Muscle layer of colon (tissue), 2 donors: ENCODE measurements at regions not wholly inside any gene's neighbourhood (a gene's known extent, or its start where the extent isn't known, plus 50 kb on each side); places are given as distances from the start of the nearest gene placed in this dataset.
"Not testable (repeated sequence)": the region's sequence is repeated elsewhere in the genome, so short reads cannot be mapped to it uniquely, and the experiment has no call there.

ENCODE experiments used
- H3K27ac ChIP-seq: one replicate; pipeline ENCODE4 v1.7.0; 2013; ENCODE audit warnings: low read depth, mild to moderate bottlenecking, low read length, moderate library complexity
- H3K27me3 ChIP-seq, 2 donors: one replicate each; pipeline ENCODE4 v1.7.0; 2013; ENCODE audit warnings: low read length in 2 of 2, mild to moderate bottlenecking in 2 of 2; ENCODE audit not compliant: insufficient read depth in 2 of 2, control insufficient read depth in 1 of 2
- H3K36me3 ChIP-seq: one replicate; pipeline ENCODE4 v1.7.0; 2013; ENCODE audit warnings: mild to moderate bottlenecking, low read length; ENCODE audit not compliant: insufficient read depth
- H3K4me1 ChIP-seq: one replicate; pipeline ENCODE4 v1.7.0; 2013; ENCODE audit warnings: mild to moderate bottlenecking, low read length; ENCODE audit not compliant: insufficient read depth
- H3K4me3 ChIP-seq, 2 donors: one replicate each; pipeline ENCODE4 v1.7.0; 2013; ENCODE audit warnings: low read length in 2 of 2, low read depth in 1 of 2, mild to moderate bottlenecking in 1 of 2, moderate library complexity in 1 of 2
- H3K9ac ChIP-seq: one replicate; pipeline ENCODE4 v1.7.0; 2013; ENCODE audit warnings: low read length
- H3K9me3 ChIP-seq: one replicate; pipeline ENCODE4 v1.7.0; 2013; ENCODE audit warnings: mild to moderate bottlenecking, low read length
- donor health status: abdominal sarcoma.
- donor health status: Adenocarcinoma of cecum.

GRCh38 chr10:130714742-130715467, 578.7 kb downstream of the GLRX3 start:
- Histone ChIP-seq H3K27me3 (no peaks in the 10 kb centered on the region), H3K4me1 (no peaks in the 10 kb centered on the region), H3K9ac (no peak overlapping the region), H3K27ac (no peak overlapping the region), H3K36me3 (no peaks in the 10 kb centered on the region), H3K4me3 (no peak overlapping the region), H3K9me3 (no peaks in the 10 kb centered on the region)

DNA sequence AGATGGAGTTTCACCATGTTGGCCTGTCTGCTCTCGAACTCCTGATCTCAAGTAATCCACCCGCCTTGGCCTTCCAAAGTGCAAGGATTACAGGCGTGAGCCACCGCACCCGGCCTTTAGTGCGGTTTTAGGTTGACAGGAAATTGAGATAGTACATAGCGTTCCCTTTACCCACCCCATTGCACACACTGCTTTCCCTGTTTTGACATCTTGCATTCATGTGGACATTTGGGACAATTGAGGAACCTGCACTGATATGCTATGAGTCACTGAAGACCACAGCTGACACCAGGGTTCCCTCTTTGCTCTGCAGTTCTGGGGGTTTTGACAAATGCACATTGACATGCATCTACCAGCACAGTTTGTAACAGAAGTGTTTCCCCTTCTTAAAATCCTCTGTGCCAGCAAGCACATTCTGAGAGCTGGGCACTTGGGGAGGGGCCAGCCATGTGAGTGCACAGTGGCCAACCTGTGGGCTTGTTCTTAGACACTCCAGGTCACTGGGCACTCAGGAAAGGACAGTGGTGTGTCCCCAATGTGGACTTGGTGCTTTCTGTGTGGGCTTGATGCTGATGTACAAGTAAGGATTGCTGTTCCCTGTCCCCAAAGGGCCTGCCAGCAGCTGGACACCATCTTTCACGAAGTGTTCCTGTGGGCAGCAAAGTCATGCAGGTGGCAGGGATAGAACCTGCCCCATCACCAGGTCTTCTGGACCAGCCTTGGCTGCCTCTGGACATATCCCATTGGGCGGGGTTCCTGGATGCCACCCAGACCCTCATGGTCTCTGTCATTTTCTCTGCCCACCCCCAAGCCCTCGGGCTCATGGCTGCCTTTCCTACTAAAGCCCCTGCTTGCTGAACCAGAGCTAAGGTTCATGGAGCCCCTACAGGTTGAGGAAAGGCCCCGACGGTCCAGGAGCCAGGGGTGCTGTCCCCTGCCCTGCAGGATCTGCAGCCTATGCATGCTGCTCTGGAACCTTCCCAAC, 579.8 kb downstream of the GLRX3 start:
- Histone ChIP-seq H3K4me3 (no peak overlapping the region), H3K27ac (no peak overlapping the region), H3K9ac (no peak overlapping the region), H3K36me3 (no peaks in the 10 kb centered on the region), H3K9me3 (no peaks in the 10 kb centered on the region), H3K27me3 (no peaks in the 10 kb centered on the region), H3K4me1 (no peaks in the 10 kb centered on the region)

- H3K27me3 ChIP-seq, result no peaks in the 10 kb centered on the region
- H3K27ac ChIP-seq, result no peak overlapping the region
- H3K36me3 ChIP-seq, result no peaks in the 10 kb centered on the region
- H3K9me3 ChIP-seq, result no peaks in the 10 kb centered on the region
- no peak overlapping the region for H3K4me3 ChIP-seq
- H3K9ac ChIP-seq, result no peak overlapping the region
- H3K4me1 ChIP-seq, result no peaks in the 10 kb centered on the region
Measured at GRCh38 chr10:130717083-130717482, 580.9 kb downstream of the GLRX3 start.

DNA sequence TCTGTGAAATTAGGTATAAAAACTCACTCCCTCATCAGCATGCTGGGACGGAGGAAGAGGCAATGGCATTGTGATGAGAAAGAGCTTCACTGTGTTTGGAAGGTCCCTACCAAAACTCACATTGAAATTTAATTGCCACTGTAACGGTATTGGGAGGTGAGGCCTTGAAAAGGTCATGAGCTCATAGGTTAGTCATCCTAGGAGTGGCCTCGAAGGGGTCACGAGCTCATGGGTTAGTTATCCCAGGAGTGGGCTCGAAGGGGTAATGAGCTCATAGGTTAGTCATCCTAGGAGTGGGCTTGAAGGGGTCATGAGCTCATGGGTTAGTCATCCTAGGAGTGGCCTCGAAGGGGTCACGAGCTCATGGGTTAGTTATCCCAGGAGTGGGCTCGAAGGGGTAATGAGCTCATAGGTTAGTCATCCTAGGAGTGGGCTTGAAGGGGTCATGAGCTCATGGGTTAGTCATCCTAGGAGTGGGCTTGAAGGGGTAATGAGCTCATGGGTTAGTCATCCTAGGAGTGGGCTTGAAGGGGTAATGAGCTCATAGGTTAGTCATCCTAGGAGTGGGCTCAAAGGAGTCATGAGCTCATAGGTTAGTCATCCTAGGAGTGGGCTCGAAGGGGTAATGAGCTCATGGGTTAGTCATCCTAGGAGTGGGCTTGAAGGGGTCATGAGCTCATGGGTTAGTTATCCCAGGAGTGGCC, 582.7 kb downstream of the GLRX3 start:
- H3K27me3 ChIP-seq, H3K9me3 ChIP-seq, H3K4me1 ChIP-seq, H3K9ac ChIP-seq, H3K4me3 ChIP-seq, H3K36me3 ChIP-seq, H3K27ac ChIP-seq: not testable (repeated sequence)

DNA sequence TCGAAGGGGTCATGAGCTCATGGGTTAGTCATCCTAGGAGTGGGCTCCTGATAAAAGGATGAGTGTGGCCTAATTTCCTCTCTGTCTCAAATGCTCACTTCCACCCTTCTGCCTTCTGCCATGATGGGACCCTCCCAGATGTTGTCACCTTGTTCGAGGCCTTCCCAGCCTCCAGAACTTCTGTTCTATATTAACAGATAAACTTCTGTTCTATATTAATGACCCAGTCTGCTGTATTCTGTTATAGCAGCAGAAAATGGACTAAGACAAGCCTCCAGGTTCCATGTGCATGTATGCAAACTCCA, 583.2 kb downstream of the GLRX3 start:
- H3K27me3 ChIP-seq, result no peaks in the 10 kb centered on the region
- no peak overlapping the region for H3K4me3 ChIP-seq
- H3K4me1 ChIP-seq, result no peaks in the 10 kb centered on the region
- H3K9me3 ChIP-seq, result no peaks in the 10 kb centered on the region
- H3K9ac ChIP-seq, result no peak overlapping the region
- no peaks in the 10 kb centered on the region for H3K36me3 ChIP-seq
- H3K27ac ChIP-seq, result no peak overlapping the region

- Histone ChIP-seq H3K4me3 (no peak overlapping the region), H3K9me3 (no peaks in the 10 kb centered on the region), H3K36me3 (no peaks in the 10 kb centered on the region), H3K27ac (no peak overlapping the region), H3K4me1 (no peaks in the 10 kb centered on the region), H3K9ac (no peak overlapping the region), H3K27me3 (no peaks in the 10 kb centered on the region)
Measured at GRCh38 chr10:130720235-130720634, 584.0 kb downstream of the GLRX3 start.

DNA sequence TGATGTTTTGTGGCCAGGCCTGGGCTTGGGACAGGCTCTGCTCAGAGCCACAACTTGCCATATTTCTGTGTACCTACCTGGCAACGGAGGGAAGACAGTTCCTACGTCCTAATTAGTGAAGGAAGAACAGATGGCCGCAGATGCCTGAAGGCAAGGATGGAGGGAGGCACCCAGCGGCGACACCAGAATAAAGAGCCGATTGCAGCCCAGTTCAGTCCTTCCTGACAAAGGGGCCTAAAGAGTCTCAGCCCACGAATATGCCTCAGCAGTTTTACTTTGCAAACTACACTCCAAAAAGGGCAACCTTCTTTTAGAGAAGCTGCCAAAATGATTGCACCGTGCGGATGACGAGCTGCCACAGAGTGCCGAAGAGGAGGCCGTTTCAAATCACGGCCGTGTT, 585.8 kb downstream of the GLRX3 start:
- no peak overlapping the region for H3K27ac ChIP-seq
- no peak overlapping the region for H3K9ac ChIP-seq
- no peaks in the 10 kb centered on the region for H3K9me3 ChIP-seq
- H3K27me3 ChIP-seq, result no peaks in the 10 kb centered on the region
- no peak overlapping the region for H3K4me3 ChIP-seq
- H3K4me1 ChIP-seq, result no peaks in the 10 kb centered on the region
- H3K36me3 ChIP-seq, result no peaks in the 10 kb centered on the region

DNA sequence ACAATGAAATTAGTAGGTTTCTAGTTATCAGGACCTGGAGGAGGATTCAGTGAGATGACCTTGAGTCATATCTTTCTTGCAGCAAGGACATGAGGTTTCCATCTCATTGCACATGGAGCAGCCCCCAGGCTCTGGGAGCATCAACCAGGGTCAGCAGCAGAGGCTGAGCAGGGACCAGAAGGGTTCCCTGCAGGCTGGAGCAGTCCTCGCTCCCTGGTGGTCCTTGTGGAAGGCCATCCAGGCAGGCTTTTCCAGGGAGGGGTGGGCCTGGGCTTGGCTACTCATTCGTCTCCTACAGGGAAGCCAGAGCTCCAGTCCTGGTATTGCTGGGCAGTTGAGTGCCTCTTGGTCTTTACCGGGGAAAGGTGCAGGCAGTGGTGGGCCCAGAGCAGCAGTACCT, 587.5 kb downstream of the GLRX3 start:
- no peak overlapping the region for H3K9ac ChIP-seq
- no peaks in the 10 kb centered on the region for H3K9me3 ChIP-seq
- no peaks in the 10 kb centered on the region for H3K27me3 ChIP-seq
- H3K4me1 ChIP-seq, result no peaks in the 10 kb centered on the region
- H3K27ac ChIP-seq, result no peak overlapping the region
- no peaks in the 10 kb centered on the region for H3K36me3 ChIP-seq
- no peak overlapping the region for H3K4me3 ChIP-seq

- Histone ChIP-seq H3K4me1 (no peaks in the 10 kb centered on the region), H3K27me3 (no peaks in the 10 kb centered on the region), H3K9me3 (no peaks in the 10 kb centered on the region), H3K36me3 (no peaks in the 10 kb centered on the region), H3K9ac (no peak overlapping the region), H3K27ac (no peak overlapping the region), H3K4me3 (no peak overlapping the region)
Measured at GRCh38 chr10:130725474-130725970, 586.0 kb downstream of the TCERG1L start.

DNA sequence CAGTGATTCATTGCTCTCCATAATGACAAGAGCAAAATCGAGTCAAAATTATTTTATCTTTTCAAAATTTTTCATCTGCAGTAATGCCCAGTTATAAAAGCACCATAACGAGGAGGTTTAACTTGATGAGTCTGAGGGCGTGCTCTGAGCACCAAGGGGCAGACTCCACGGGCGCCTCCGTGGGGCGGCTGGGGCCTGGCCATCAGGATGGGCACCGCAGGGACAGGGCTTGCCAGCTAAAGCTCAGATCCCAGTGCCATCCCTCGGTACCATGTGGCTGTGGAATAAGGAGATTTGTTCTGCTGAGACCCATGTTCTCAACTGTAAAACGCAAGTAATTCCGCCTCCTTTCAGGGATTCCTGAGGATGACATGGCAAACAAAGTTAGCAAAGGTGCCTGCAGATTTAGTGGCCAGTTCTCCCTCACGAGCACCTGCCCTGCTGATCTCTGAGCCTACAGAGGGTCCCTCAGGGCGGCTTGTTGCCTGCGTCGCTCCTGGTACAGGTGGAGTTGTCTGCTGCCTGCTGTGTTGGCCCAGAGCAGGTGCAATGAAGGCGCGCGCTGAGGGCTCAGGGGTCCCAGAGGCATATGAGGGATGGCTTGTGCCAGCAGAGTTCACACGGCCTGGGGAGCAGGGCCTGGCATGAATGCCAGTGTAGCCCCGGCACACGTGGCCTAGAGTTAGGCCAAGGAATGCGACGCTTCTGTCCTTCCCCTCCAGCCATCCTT, 584.4 kb downstream of the TCERG1L start:
- Histone ChIP-seq H3K36me3 (no peaks in the 10 kb centered on the region), H3K27ac (no peak overlapping the region), H3K9me3 (no peaks in the 10 kb centered on the region), H3K9ac (no peak overlapping the region), H3K4me1 (no peaks in the 10 kb centered on the region), H3K27me3 (no peaks in the 10 kb centered on the region), H3K4me3 (no peak overlapping the region)
